GM23248 (cell line): ENCODE measurements at regions not wholly inside any gene's neighbourhood (a gene's known extent, or its start where the extent isn't known, plus 50 kb on each side); places are given as distances from the start of the nearest gene placed in this dataset.

ENCODE experiments used
- EZH2 ChIP-seq: fragments of 200-600 bp; sonication (generic); IDR thresholded peaks from 2 replicates; pipeline ENCODE4 v1.6.1; 2018; ENCODE audit warnings: antibody characterized with exemption, mild to moderate bottlenecking; ENCODE audit not compliant: insufficient read depth, poor library complexity, severe bottlenecking
- EZH2phosphoT487 ChIP-seq: fragments of 200-600 bp; sonication (generic); IDR thresholded peaks from 2 replicates; pipeline ENCODE4 v1.6.1; 2018; ENCODE audit warnings: antibody characterized with exemption, moderate library complexity, mild to moderate bottlenecking, low read depth; ENCODE audit not compliant: insufficient read depth

- no peak for TF ChIP-seq EZH2
- no peak for TF ChIP-seq EZH2phosphoT487
Observed at GRCh38 chr16:73216932-73217331, 169.0 kb upstream of the ZFHX3 start.
